AG04450 (cell line): ENCODE measurements at regions not wholly inside any gene's neighbourhood (a gene's known extent, or its start where the extent isn't known, plus 50 kb on each side); places are given as distances from the start of the nearest gene placed in this dataset.

Experiments used
- CTCF ChIA-PET: fragments of 300-600, 350-600 bp; formaldehyde crosslinking; extraction: SDS; loops from one replicate; lab custom pipeline; 2022; ENCODE audit warnings: antibody characterized with exemption, inconsistent platforms; lab: Charles Lee
- POLR2A ChIA-PET: fragments of 350-600 bp; formaldehyde crosslinking; extraction: SDS; loops from one replicate; lab custom pipeline; 2021; ENCODE audit warnings: antibody characterized with exemption, inconsistent platforms; lab: Yijun Ruan, JAX
- DNase-seq: peaks from one replicate; pipeline ENCODE4 v3.0.0-alpha.2; 2011; ENCODE audit warnings: low read depth, low spot score
- H3K27ac ChIP-seq: one replicate; pipeline ENCODE4 v1.5.1; 2012; ENCODE audit warnings: low read depth, low read length, control low read depth
- H3K27me3 ChIP-seq: one replicate; pipeline ENCODE4 v1.6.0; 2012; ENCODE audit warnings: low read length; ENCODE audit not compliant: control insufficient read depth, insufficient read depth
- H3K4me3 ChIP-seq: 2 replicates; pipeline ENCODE4 v1.5.1; 2011; ENCODE audit warnings: mild to moderate bottlenecking, low read depth, low read length, control low read depth
- H3K9me3 ChIP-seq: 2 replicates; pipeline ENCODE4 v1.5.1; 2012; ENCODE audit warnings: low read length; ENCODE audit not compliant: control insufficient read depth, insufficient read depth
- CTCF ChIP-seq: IDR thresholded peaks from 2 replicates; pipeline ENCODE4 v1.5.1; 2011; ENCODE audit warnings: low read depth, low read length, control low read depth, inconsistent platforms

- Histone ChIP-seq H3K4me3 (no peak overlapping the region), H3K27ac (no peak overlapping the region), H3K27me3 (no peaks in the 10 kb centered on the region), H3K9me3 (no peaks in the 10 kb centered on the region)
- no peak for DNase-seq
- TF ChIP-seq CTCF, result no peak
- CTCF ChIA-PET, result no interaction called here
- POLR2A ChIA-PET, result no interaction called here
Observed at GRCh38 chr12:88802096-88802706, 221.9 kb upstream of the KITLG start.

GRCh38 chr12:88801227-88802095 lies 221.2 kb upstream of the KITLG start:
- Histone ChIP-seq H3K27ac (no peak overlapping the region), H3K4me3 (no peak overlapping the region), H3K27me3 (no peaks in the 10 kb centered on the region), H3K9me3 (no peaks in the 10 kb centered on the region)
- no peak for DNase-seq
- CTCF ChIA-PET, result no interaction called here
- no peak for TF ChIP-seq CTCF
- POLR2A ChIA-PET, result no interaction called here

- Histone ChIP-seq H3K27ac (no peak overlapping the region), H3K4me3 (no peak overlapping the region), H3K9me3 (peaks cover 8% of the 10 kb centered on the region; the same call in 1 of the 2 replicates), H3K27me3 (no peaks in the 10 kb centered on the region)
- ChIA-PET CTCF (no interaction called here), POLR2A (no interaction called here)
- no peak for TF ChIP-seq CTCF
- no peak for DNase-seq
Observed at GRCh38 chr12:88793096-88793495, 212.8 kb upstream of the KITLG start.

- Histone ChIP-seq H3K9me3 (peaks cover 8% of the 10 kb centered on the region; the same call in 1 of the 2 replicates), H3K27me3 (no peaks in the 10 kb centered on the region), H3K27ac (no peak overlapping the region), H3K4me3 (no peak overlapping the region)
- no peak for TF ChIP-seq CTCF
- DNase-seq, result no peak
- ChIA-PET POLR2A (no interaction called here), CTCF (no interaction called here)
Observed at GRCh38 chr12:88790231-88790630, 210.0 kb upstream of the KITLG start.

GRCh38 chr12:88784166-88784565 lies 203.9 kb upstream of the KITLG start:
- ChIA-PET POLR2A (no interaction called here), CTCF (no interaction called here)
- no peak overlapping the region for H3K27ac ChIP-seq
- H3K4me3 ChIP-seq, result no peak overlapping the region
- DNase-seq, result no peak
- H3K9me3 ChIP-seq, result no peaks in the 10 kb centered on the region
- no peaks in the 10 kb centered on the region for H3K27me3 ChIP-seq
- no peak for TF ChIP-seq CTCF
